Ascending aorta (tissue), 2 donors: ENCODE measurements at regions not wholly inside any gene's neighbourhood (a gene's known extent, or its start where the extent isn't known, plus 50 kb on each side); places are given as distances from the start of the nearest gene placed in this dataset.

Source experiments
- DNase-seq, 2 donors: peaks; one replicate each; pipeline ENCODE4 v3.0.0-alpha.2; 2019; ENCODE audit warnings: low spot score in 2 of 2
- H3K27ac ChIP-seq, 2 donors: fragments of 200-600 bp; sonication (generic); one replicate each; pipeline ENCODE4 v1.5.1; 2016 to 2017; ENCODE audit warnings: mild to moderate bottlenecking in 1 of 2
- H3K27me3 ChIP-seq: fragments of 200-600 bp; sonication (generic); one replicate; pipeline ENCODE4 v1.5.1; 2017
- H3K36me3 ChIP-seq, 2 donors: fragments of 200-600 bp; sonication (generic); one replicate each; pipeline ENCODE4 v1.5.1; 2016
- H3K4me1 ChIP-seq, 2 donors: fragments of 200-600 bp; sonication (generic); one replicate each; pipeline ENCODE4 v1.5.1; 2016 to 2017; ENCODE audit warnings: mild to moderate bottlenecking in 1 of 2
- H3K4me3 ChIP-seq, 2 donors: fragments of 200-600 bp; sonication (generic); one replicate each; pipeline ENCODE4 v1.5.1; 2016 to 2017; ENCODE audit warnings: mild to moderate bottlenecking in 1 of 2
- H3K9me3 ChIP-seq, 2 donors: fragments of 200-600 bp; sonication (generic); one replicate each; pipeline ENCODE4 v1.5.1; 2016
- intact Hi-C: fragments of 100-400 bp; cut with DNase I; formaldehyde crosslinking; loops from one replicate; pipeline ENCODE4 v1.15.1; 2023
- TF ChIP-seq, protein P1 (sequence below), 3 experiments: fragments of 200-600 bp in 2 of 3; fragments of 450-650 bp in 1 of 3; sonication (generic) in 2 of 3; IDR thresholded peaks; one replicate each; pipeline ENCODE4 v1.5.1; 2016 to 2019; ENCODE audit warnings: antibody characterized with exemption in 3 of 3, mild to moderate bottlenecking in 1 of 3, moderate library complexity in 1 of 3

DNA sequence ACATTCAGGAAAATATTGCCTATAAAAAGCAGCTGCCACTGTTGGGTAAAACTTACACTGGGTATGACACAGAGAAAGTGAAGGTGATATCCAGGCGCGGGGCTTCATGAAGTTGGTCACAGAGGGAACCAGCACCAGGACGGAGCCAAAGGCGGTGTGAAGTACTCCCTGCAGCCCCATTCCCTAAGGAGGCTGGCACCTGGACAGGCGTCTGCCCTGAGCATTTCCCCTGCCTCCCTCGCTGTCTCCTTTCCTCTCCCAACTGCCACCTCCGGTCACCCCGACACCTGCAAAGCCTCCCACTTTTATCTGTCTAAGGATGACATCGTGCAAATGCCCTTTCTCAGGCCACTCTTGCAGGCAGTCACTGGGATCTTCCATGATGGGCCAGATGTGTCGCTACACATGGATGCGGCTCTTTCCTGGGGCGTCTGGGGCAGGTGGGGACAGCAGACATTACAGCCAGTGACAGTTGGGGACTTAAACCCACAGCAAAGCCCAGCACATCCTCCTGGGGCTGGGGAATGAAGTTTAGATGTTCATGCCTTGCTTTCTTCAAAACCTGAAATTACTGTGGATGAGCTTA, 367.7 kb upstream of the IRX4 start:
- Histone ChIP-seq H3K27ac (no peak overlapping the region), H3K36me3 (no peaks in the 10 kb centered on the region), H3K9me3 (no peaks in the 10 kb centered on the region), H3K27me3 (no peaks in the 10 kb centered on the region), H3K4me1 (no peaks in the 10 kb centered on the region), H3K4me3 (no peak overlapping the region)
- no peak for DNase-seq
- intact Hi-C loops, result no loop called here
- TF ChIP-seq, protein P1, sequence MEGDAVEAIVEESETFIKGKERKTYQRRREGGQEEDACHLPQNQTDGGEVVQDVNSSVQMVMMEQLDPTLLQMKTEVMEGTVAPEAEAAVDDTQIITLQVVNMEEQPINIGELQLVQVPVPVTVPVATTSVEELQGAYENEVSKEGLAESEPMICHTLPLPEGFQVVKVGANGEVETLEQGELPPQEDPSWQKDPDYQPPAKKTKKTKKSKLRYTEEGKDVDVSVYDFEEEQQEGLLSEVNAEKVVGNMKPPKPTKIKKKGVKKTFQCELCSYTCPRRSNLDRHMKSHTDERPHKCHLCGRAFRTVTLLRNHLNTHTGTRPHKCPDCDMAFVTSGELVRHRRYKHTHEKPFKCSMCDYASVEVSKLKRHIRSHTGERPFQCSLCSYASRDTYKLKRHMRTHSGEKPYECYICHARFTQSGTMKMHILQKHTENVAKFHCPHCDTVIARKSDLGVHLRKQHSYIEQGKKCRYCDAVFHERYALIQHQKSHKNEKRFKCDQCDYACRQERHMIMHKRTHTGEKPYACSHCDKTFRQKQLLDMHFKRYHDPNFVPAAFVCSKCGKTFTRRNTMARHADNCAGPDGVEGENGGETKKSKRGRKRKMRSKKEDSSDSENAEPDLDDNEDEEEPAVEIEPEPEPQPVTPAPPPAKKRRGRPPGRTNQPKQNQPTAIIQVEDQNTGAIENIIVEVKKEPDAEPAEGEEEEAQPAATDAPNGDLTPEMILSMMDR (IDR thresholded peaks at IDR 0.05), result no peak

DNA sequence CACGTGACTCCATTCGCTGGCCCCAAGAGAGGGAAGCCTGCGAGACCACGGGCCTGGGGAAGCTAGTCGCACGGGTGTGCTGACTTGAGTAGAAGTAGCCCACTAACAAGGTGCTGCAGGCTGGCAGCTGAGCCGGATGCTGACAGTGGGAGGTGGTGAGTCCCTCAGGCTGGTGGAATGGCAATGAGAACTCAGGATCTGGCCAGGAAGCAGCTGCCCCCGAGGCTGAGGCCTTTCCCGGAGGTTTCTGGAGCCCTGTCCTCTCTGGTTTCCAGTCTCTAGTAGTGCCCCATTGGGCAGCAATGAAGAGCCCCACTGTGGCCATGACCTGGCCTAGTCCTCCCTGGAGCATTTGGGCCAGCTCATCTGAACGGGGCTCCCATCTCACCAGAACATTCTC, 366.7 kb upstream of the IRX4 start:
- TF ChIP-seq, protein P1 (IDR thresholded peaks at IDR 0.05), result no peak
- intact Hi-C loops, result no loop called here
- no peaks in the 10 kb centered on the region for H3K9me3 ChIP-seq
- no peak overlapping the region for H3K27ac ChIP-seq
- no peaks in the 10 kb centered on the region for H3K36me3 ChIP-seq
- no peak overlapping the region for H3K4me3 ChIP-seq
- DNase-seq, result no peak
- no peaks in the 10 kb centered on the region for H3K27me3 ChIP-seq
- H3K4me1 ChIP-seq, result no peaks in the 10 kb centered on the region

DNA sequence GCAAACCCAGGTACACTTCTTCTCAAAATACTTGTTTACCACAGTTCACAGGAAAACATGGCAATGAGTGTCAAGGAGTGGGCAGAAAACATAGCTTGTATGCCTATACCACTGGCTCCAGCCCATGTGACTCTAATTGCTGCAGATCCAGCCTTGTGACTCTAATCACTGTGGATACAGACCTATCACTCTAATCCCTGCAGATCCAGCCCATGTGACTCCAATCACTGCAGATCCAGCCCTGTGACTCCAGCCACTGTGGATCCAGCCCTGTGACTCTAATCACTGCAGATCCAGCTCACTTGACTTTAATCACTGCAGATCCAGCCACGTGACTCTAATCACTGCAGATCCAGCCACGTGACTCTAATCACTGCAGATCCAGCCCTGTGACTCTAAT, 366.3 kb upstream of the IRX4 start:
- intact Hi-C loops, result no loop called here
- no peaks in the 10 kb centered on the region for H3K4me1 ChIP-seq
- no peaks in the 10 kb centered on the region for H3K9me3 ChIP-seq
- no peak overlapping the region for H3K4me3 ChIP-seq
- DNase-seq, result no peak
- H3K36me3 ChIP-seq, result no peaks in the 10 kb centered on the region
- no peaks in the 10 kb centered on the region for H3K27me3 ChIP-seq
- TF ChIP-seq, protein P1 (IDR thresholded peaks at IDR 0.05), result no peak
- no peak overlapping the region for H3K27ac ChIP-seq

DNA sequence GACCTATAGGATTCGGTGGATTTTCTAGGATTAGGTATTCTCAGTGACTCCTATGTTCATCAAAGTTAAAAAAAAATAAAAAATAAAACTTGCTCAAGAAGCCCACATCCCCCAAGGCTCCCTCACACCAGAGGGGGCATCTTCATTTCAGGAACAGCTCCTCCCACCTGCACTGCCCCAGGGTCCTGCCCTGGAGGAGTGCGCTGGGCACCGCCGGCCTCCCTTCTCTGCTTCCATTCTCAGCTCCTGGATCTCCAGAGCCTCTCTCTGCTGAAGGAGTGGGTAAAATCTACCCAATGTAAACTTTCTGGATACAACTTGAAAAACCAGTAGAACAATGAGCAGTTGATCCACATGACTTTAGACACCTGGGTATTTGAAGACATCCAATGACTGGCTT, 359.8 kb upstream of the IRX4 start:
- Histone ChIP-seq H3K36me3 (no peaks in the 10 kb centered on the region), H3K4me3 (no peak overlapping the region), H3K27me3 (no peaks in the 10 kb centered on the region), H3K27ac (no peak overlapping the region), H3K4me1 (no peaks in the 10 kb centered on the region), H3K9me3 (no peaks in the 10 kb centered on the region)
- intact Hi-C loops, result no loop called here
- TF ChIP-seq, protein P1 (IDR thresholded peaks at IDR 0.05), result no peak
- DNase-seq, result no peak

DNA sequence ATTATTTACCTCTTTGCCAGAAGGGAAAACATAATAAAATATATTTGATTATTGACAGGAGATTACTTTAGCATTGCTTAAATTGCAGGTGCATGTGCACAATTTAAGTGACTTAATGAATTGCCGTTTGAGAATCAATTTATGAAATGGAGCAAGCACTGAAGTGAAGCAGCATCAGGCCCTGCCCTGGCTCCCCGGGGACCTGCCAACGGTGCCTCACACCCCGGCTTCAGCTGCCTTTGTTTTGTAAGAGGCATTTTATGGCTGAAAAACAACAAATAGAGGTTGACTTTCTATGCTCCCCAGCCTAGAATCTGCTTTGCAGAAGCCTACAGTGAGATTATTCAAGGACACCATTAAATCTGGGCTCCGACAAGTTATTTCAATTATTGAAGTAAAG, 359.1 kb upstream of the IRX4 start:
- DNase-seq, result no peak
- H3K9me3 ChIP-seq, result no peaks in the 10 kb centered on the region
- no peaks in the 10 kb centered on the region for H3K27me3 ChIP-seq
- no peak overlapping the region for H3K27ac ChIP-seq
- intact Hi-C loops, result no loop called here
- TF ChIP-seq, protein P1 (IDR thresholded peaks at IDR 0.05), result no peak
- no peaks in the 10 kb centered on the region for H3K4me1 ChIP-seq
- H3K36me3 ChIP-seq, result no peaks in the 10 kb centered on the region
- no peak overlapping the region for H3K4me3 ChIP-seq
